ENCODE measurements at regions not wholly inside any gene's neighbourhood (a gene's known extent, or its start where the extent isn't known, plus 50 kb on each side); places are given as distances from the start of the nearest gene placed in this dataset.

GRCh38 chr1:10916311-10916710 is 96.1 kb upstream of the TARDBP start:
- H3K9ac ChIP-seq (ENCODE audit: insufficient read depth in 1 of 2, low read length in 2 of 2), result no peak overlapping the region
- peaks cover 0 to 3% (median 0%) of the 10 kb centered on the region in 5 donors for H3K4me1 ChIP-seq (ENCODE audit: control insufficient read depth in 5 of 5, insufficient read depth in 5 of 5, low read length in 5 of 5)
- H3K36me3 ChIP-seq (ENCODE audit: control insufficient read depth in 4 of 4, insufficient read depth in 4 of 4, low read length in 4 of 4), result no peaks in the 10 kb centered on the region
- ATAC-seq (ENCODE audit: insufficient read depth, low FRiP score) (no peak), DNase-seq (no peak)
- H3K27me3 ChIP-seq (ENCODE audit: control insufficient read depth in 3 of 3, insufficient read depth in 3 of 3, low read length in 2 of 3), result no peaks in the 10 kb centered on the region
- H3K27ac ChIP-seq (ENCODE audit: low read depth in 1 of 2, low read length in 1 of 2), result no peak overlapping the region
- TF ChIP-seq CTCF (IDR thresholded peaks at IDR 0.05; ENCODE audit: control extremely low read depth, extremely low read depth), result no peak
- H3K9me3 ChIP-seq (ENCODE audit: control insufficient read depth in 4 of 4, insufficient read depth in 3 of 4, low read length in 3 of 4), result peaks cover 0 to 3% (median 0%) of the 10 kb centered on the region in 4 donors
- no peak overlapping the region for H3K4me3 ChIP-seq
- WGBS, 2 donors, result 65 to 67% methylated on average over 5 of the region's 5 CpGs

- Histone ChIP-seq H3K27ac (ENCODE audit: low read depth in 1 of 2, low read length in 1 of 2) (no peak overlapping the region), H3K27me3 (ENCODE audit: control insufficient read depth in 3 of 3, insufficient read depth in 3 of 3, low read length in 2 of 3) (no peaks in the 10 kb centered on the region), H3K9me3 (ENCODE audit: control insufficient read depth in 4 of 4, insufficient read depth in 3 of 4, low read length in 3 of 4) (peaks cover 0 to 3% (median 0%) of the 10 kb centered on the region in 4 donors), H3K9ac (ENCODE audit: insufficient read depth in 1 of 2, low read length in 2 of 2) (no peak overlapping the region), H3K36me3 (ENCODE audit: control insufficient read depth in 4 of 4, insufficient read depth in 4 of 4, low read length in 4 of 4) (no peaks in the 10 kb centered on the region), H3K4me1 (ENCODE audit: control insufficient read depth in 5 of 5, insufficient read depth in 5 of 5, low read length in 5 of 5) (no peaks in the 10 kb centered on the region), H3K4me3 (no peak overlapping the region)
- ATAC-seq (ENCODE audit: insufficient read depth, low FRiP score), result no peak
- 83 to 84% methylated on average over 10 of the region's 10 CpGs for WGBS, 2 donors
- TF ChIP-seq CTCF (IDR thresholded peaks at IDR 0.05; ENCODE audit: control extremely low read depth, extremely low read depth), result no peak
- DNase-seq, result no peak
Measured at GRCh38 chr1:10916991-10917390, 95.5 kb upstream of the TARDBP start.

GRCh38 chr1:10917513-10918454 is 94.7 kb upstream of the TARDBP start:
- no peak overlapping the region for H3K9ac ChIP-seq (ENCODE audit: insufficient read depth in 1 of 2, low read length in 2 of 2)
- no peaks in the 10 kb centered on the region for H3K36me3 ChIP-seq (ENCODE audit: control insufficient read depth in 4 of 4, insufficient read depth in 4 of 4, low read length in 4 of 4)
- H3K27me3 ChIP-seq (ENCODE audit: control insufficient read depth in 3 of 3, insufficient read depth in 3 of 3, low read length in 2 of 3), result no peaks in the 10 kb centered on the region
- H3K9me3 ChIP-seq (ENCODE audit: control insufficient read depth in 4 of 4, insufficient read depth in 3 of 4, low read length in 3 of 4), result peaks cover 0 to 3% (median 0%) of the 10 kb centered on the region in 4 donors
- H3K4me1 ChIP-seq (ENCODE audit: control insufficient read depth in 5 of 5, insufficient read depth in 5 of 5, low read length in 5 of 5), result no peaks in the 10 kb centered on the region
- 46 to 47% methylated on average over 10 of the region's 10 CpGs for WGBS, 2 donors
- no peak for TF ChIP-seq CTCF (IDR thresholded peaks at IDR 0.05; ENCODE audit: control extremely low read depth, extremely low read depth)
- no peak overlapping the region for H3K27ac ChIP-seq (ENCODE audit: low read depth in 1 of 2, low read length in 1 of 2)
- no peak overlapping the region for H3K4me3 ChIP-seq
- no peak for DNase-seq
- no peak for ATAC-seq (ENCODE audit: insufficient read depth, low FRiP score)

Data from lung (tissue), 11 donors.